ENCODE measurements at regions not wholly inside any gene's neighbourhood (a gene's known extent, or its start where the extent isn't known, plus 50 kb on each side); places are given as distances from the start of the nearest gene placed in this dataset.

DNA sequence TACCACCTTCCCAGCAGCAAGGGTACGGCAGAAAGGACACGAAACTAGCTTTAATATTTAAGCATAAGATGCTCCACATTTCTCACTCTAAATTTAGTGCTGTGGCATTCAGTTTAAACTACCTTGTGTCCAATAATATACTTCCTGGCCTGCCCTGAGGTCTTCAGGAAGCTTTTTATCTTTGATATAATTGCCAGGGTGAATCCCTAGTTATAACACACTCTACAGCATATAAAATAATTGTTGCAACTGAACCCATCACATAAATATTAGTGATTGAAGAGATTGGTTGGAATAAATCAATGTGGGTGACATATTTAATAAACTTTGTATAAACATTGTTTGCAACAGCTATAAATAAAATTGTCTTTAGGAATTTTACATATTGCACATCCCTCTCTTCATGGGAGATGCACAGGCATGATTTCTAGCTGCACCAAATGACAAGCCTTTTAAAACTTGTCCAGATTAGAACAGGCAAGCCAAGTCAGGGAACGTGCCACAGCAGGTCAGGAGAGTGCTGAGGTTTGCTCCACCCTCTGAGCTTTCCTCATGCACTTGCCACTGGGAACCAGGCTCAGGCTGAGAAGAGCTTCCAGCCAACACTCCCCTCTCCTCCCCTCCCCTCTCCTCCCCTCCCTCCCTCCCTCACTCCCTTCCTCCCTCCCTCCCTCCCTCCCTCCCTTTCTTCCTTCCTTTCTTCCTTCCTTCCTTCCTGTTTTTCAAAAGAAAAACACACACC is 623.2 kb upstream of the PKN2 start:
- Histone ChIP-seq H3K4me3 (ENCODE audit: low read depth in 2 of 2, low read length in 2 of 2) (no peak overlapping the region), H3K4me1 (ENCODE audit: control insufficient read depth, insufficient read depth, low read length) (no peaks in the 10 kb centered on the region), H3K9me3 (ENCODE audit: control insufficient read depth, insufficient read depth, low read depth, low read length) (no peaks in the 10 kb centered on the region), H3K36me3 (ENCODE audit: control insufficient read depth, insufficient read depth, low read length) (no peaks in the 10 kb centered on the region), H3K27ac (ENCODE audit: low read length) (no peak overlapping the region), H3K27me3 (ENCODE audit: control insufficient read depth, insufficient read depth, low read length) (no peaks in the 10 kb centered on the region)
- TF ChIP-seq, protein P1, sequence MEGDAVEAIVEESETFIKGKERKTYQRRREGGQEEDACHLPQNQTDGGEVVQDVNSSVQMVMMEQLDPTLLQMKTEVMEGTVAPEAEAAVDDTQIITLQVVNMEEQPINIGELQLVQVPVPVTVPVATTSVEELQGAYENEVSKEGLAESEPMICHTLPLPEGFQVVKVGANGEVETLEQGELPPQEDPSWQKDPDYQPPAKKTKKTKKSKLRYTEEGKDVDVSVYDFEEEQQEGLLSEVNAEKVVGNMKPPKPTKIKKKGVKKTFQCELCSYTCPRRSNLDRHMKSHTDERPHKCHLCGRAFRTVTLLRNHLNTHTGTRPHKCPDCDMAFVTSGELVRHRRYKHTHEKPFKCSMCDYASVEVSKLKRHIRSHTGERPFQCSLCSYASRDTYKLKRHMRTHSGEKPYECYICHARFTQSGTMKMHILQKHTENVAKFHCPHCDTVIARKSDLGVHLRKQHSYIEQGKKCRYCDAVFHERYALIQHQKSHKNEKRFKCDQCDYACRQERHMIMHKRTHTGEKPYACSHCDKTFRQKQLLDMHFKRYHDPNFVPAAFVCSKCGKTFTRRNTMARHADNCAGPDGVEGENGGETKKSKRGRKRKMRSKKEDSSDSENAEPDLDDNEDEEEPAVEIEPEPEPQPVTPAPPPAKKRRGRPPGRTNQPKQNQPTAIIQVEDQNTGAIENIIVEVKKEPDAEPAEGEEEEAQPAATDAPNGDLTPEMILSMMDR (IDR thresholded peaks at IDR 0.05): no peak
- TF ChIP-seq POLR2AphosphoS5 (IDR thresholded peaks at IDR 0.05; ENCODE audit: low read depth, low read length): no peak
- TF ChIP-seq TCF7L2 (IDR thresholded peaks at IDR 0.05; ENCODE audit: low read depth, low read length): no peak
- no peak for TF ChIP-seq SIN3A (IDR thresholded peaks at IDR 0.05; ENCODE audit: borderline replicate concordance, insufficient read depth, low read depth, low read length)
- TF ChIP-seq, protein P2, sequence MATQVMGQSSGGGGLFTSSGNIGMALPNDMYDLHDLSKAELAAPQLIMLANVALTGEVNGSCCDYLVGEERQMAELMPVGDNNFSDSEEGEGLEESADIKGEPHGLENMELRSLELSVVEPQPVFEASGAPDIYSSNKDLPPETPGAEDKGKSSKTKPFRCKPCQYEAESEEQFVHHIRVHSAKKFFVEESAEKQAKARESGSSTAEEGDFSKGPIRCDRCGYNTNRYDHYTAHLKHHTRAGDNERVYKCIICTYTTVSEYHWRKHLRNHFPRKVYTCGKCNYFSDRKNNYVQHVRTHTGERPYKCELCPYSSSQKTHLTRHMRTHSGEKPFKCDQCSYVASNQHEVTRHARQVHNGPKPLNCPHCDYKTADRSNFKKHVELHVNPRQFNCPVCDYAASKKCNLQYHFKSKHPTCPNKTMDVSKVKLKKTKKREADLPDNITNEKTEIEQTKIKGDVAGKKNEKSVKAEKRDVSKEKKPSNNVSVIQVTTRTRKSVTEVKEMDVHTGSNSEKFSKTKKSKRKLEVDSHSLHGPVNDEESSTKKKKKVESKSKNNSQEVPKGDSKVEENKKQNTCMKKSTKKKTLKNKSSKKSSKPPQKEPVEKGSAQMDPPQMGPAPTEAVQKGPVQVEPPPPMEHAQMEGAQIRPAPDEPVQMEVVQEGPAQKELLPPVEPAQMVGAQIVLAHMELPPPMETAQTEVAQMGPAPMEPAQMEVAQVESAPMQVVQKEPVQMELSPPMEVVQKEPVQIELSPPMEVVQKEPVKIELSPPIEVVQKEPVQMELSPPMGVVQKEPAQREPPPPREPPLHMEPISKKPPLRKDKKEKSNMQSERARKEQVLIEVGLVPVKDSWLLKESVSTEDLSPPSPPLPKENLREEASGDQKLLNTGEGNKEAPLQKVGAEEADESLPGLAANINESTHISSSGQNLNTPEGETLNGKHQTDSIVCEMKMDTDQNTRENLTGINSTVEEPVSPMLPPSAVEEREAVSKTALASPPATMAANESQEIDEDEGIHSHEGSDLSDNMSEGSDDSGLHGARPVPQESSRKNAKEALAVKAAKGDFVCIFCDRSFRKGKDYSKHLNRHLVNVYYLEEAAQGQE (IDR thresholded peaks at IDR 0.05; ENCODE audit: insufficient read depth in 1 of 2, low read depth in 2 of 2, low read length in 1 of 2): no peak
- POLR2A ChIA-PET: no interaction called here
- no TSS peak for BruUV-seq (replicated peaks)
- ATAC-seq (no peak), DNase-seq (ENCODE audit: low read depth, low spot score) (no peak)
- in situ Hi-C loops (cut with HindIII; ENCODE audit: low pct_unique_long_range_greater_than_20kb, low sequenced_read_pairs) (no loop called here), intact Hi-C loops (cut with micrococcal nuclease; ENCODE audit: unreplicated experiment) (loop anchor here (1.0 kb wide), 1 partner anchor 768 kb away; no protein-coding TSS in a partner anchor)
- CTCF ChIA-PET: interaction anchor here (0.6 kb wide), 1 partner anchor 732 kb away, joined by 5 read pairs; no protein-coding TSS in a partner anchor

DNA sequence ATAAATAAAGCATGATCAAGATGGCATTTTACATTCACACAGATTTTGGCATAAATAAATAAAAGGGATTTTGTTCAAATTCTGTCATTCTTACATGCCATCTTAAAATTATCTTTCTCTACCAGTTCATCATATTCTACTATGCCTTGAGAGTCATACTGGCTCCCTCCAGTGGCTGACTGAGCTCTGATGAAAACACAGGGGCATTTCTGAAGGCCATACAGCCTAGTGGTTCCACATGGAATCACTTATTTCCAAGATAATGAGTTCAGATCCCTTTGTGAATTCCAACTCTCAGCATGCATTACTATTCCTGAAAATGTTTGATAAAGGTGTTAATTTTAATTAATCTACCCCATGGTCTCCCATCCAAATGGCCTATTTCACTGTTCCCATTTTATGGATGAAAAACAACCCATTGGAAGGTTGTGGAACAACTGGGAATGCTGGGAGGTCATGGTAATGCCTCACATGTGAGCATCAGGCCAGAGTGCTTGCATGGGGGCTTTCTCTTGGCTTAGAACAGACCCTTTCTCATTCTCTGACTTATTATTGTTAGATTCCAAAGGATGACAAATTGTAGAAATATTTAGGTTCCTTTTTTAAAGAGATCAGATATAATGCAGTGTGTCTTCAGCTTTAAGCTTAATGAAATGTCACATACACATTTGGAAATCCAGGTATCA is 622.4 kb upstream of the PKN2 start:
- peak; percentile 85 for ATAC-seq
- ChIA-PET CTCF (no interaction called here), POLR2A (no interaction called here)
- Histone ChIP-seq H3K27me3 (ENCODE audit: control insufficient read depth, insufficient read depth, low read length) (no peaks in the 10 kb centered on the region), H3K4me3 (ENCODE audit: low read depth in 2 of 2, low read length in 2 of 2) (no peak overlapping the region), H3K27ac (ENCODE audit: low read length) (no peak overlapping the region), H3K36me3 (ENCODE audit: control insufficient read depth, insufficient read depth, low read length) (no peaks in the 10 kb centered on the region), H3K4me1 (ENCODE audit: control insufficient read depth, insufficient read depth, low read length) (no peaks in the 10 kb centered on the region), H3K9me3 (ENCODE audit: control insufficient read depth, insufficient read depth, low read depth, low read length) (no peaks in the 10 kb centered on the region)
- in situ Hi-C loops (cut with HindIII; ENCODE audit: low pct_unique_long_range_greater_than_20kb, low sequenced_read_pairs) (no loop called here), intact Hi-C loops (cut with micrococcal nuclease; ENCODE audit: unreplicated experiment) (loop anchor here (1.0 kb wide), 1 partner anchor 768 kb away; no protein-coding TSS in a partner anchor)
- no peak for TF ChIP-seq SIN3A (IDR thresholded peaks at IDR 0.05; ENCODE audit: borderline replicate concordance, insufficient read depth, low read depth, low read length)
- TF ChIP-seq, protein P1 (IDR thresholded peaks at IDR 0.05): peak; percentile 67
- no peak for TF ChIP-seq POLR2AphosphoS5 (IDR thresholded peaks at IDR 0.05; ENCODE audit: low read depth, low read length)
- no TSS peak for BruUV-seq (replicated peaks)
- peak; percentile 41 for DNase-seq (ENCODE audit: low read depth, low spot score)

All from Panc1 (cell line).